Trophoblast cell (in vitro differentiated cells and primary cell): ENCODE measurements at regions not wholly inside any gene's neighbourhood (a gene's known extent, or its start where the extent isn't known, plus 50 kb on each side); places are given as distances from the start of the nearest gene placed in this dataset.

Experiments used
- DNase-seq, 2 donors: peaks; one replicate each; pipeline ENCODE4 v3.0.0-alpha.2; 2016
- H2AFZ ChIP-seq: 2 replicates; pipeline ENCODE4 v1.6.1; 2013; ENCODE audit warnings: low read length, moderate library complexity, mild to moderate bottlenecking; ENCODE audit not compliant: insufficient read depth, poor library complexity
- H2AK5ac ChIP-seq: 2 replicates; pipeline ENCODE4 v1.6.1; 2013; ENCODE audit warnings: mild to moderate bottlenecking, low read length
- H2BK120ac ChIP-seq: 2 replicates; pipeline ENCODE4 v1.6.1; 2013; ENCODE audit warnings: low read length, mild to moderate bottlenecking, moderate library complexity; ENCODE audit not compliant: insufficient read depth, poor library complexity
- H2BK12ac ChIP-seq: 2 replicates; pipeline ENCODE4 v1.6.1; 2013; ENCODE audit warnings: mild to moderate bottlenecking, low read length, moderate library complexity
- H2BK5ac ChIP-seq: 2 replicates; pipeline ENCODE4 v1.6.1; 2013; ENCODE audit warnings: low read length, low read depth, moderate library complexity, mild to moderate bottlenecking; ENCODE audit not compliant: poor library complexity
- H3K14ac ChIP-seq: 2 replicates; pipeline ENCODE4 v1.6.1; 2013; ENCODE audit warnings: mild to moderate bottlenecking, low read length
- H3K18ac ChIP-seq: 2 replicates; pipeline ENCODE4 v1.6.1; 2013; ENCODE audit warnings: mild to moderate bottlenecking, low read length
- H3K23ac ChIP-seq: 2 replicates; pipeline ENCODE4 v1.6.1; 2013; ENCODE audit warnings: low read length
- H3K27ac ChIP-seq: 2 replicates; pipeline ENCODE4 v1.5.1; 2013; ENCODE audit warnings: low read depth, mild to moderate bottlenecking, inconsistent platforms, low read length, moderate library complexity
- H3K27me3 ChIP-seq: 2 replicates; pipeline ENCODE4 v1.6.1; 2013; ENCODE audit warnings: inconsistent platforms, mild to moderate bottlenecking, low read length, moderate library complexity; ENCODE audit not compliant: insufficient read depth
- H3K36me3 ChIP-seq, 2 experiments: 1 replicate in 1 of 2; 2 replicates in 1 of 2; pipeline ENCODE4 v1.6.1; 2013; ENCODE audit warnings: low read length in 2 of 2, mild to moderate bottlenecking in 2 of 2, moderate library complexity in 1 of 2; ENCODE audit not compliant: insufficient read depth in 2 of 2, control insufficient read depth in 1 of 2
- H3K4ac ChIP-seq: 2 replicates; pipeline ENCODE4 v1.6.1; 2013; ENCODE audit warnings: low read depth, mild to moderate bottlenecking, low read length, moderate library complexity
- H3K4me1 ChIP-seq, 2 experiments: 1 replicate in 1 of 2; 2 replicates in 1 of 2; pipeline ENCODE4 v1.6.1; 2013; ENCODE audit warnings: low read length in 2 of 2, mild to moderate bottlenecking in 2 of 2, moderate library complexity in 1 of 2; ENCODE audit not compliant: insufficient read depth in 2 of 2, control insufficient read depth in 1 of 2
- H3K4me2 ChIP-seq: 2 replicates; pipeline ENCODE4 v1.6.1; 2013; ENCODE audit warnings: inconsistent platforms, mild to moderate bottlenecking, low read length, moderate library complexity
- H3K4me3 ChIP-seq: 2 replicates; pipeline ENCODE4 v1.5.1; 2013; ENCODE audit warnings: mild to moderate bottlenecking, low read depth, low read length, inconsistent platforms
- H3K79me1 ChIP-seq: one replicate; pipeline ENCODE4 v1.6.1; 2013; ENCODE audit warnings: low read length
- H3K79me2 ChIP-seq: 2 replicates; pipeline ENCODE4 v1.6.1; 2013; ENCODE audit warnings: low read length, mild to moderate bottlenecking; ENCODE audit not compliant: control insufficient read depth, insufficient read depth, poor library complexity
- H3K9ac ChIP-seq: 2 replicates; pipeline ENCODE4 v1.6.1; 2013; ENCODE audit warnings: mild to moderate bottlenecking, low read length
- H3K9me3 ChIP-seq: 2 replicates; pipeline ENCODE4 v1.6.1; 2013; ENCODE audit warnings: low read depth, mild to moderate bottlenecking, control low read depth, inconsistent platforms, low read length; ENCODE audit not compliant: insufficient read depth
- H4K12ac ChIP-seq: 2 replicates; pipeline ENCODE4 v1.6.1; 2013; ENCODE audit warnings: low read depth, mild to moderate bottlenecking, low read length, moderate library complexity
- H4K8ac ChIP-seq: 2 replicates; pipeline ENCODE4 v1.6.1; 2013; ENCODE audit warnings: low read depth, mild to moderate bottlenecking, low read length, moderate library complexity
- H4K91ac ChIP-seq: one replicate; pipeline ENCODE4 v1.6.1; 2013; ENCODE audit warnings: low read depth, mild to moderate bottlenecking, low read length, moderate library complexity
- WGBS: extraction: QIAGEN DNeasy Blood & Tissue Kit; methylation state at CpG from one replicate; pipeline ENCODE4 v1.1.7; 2013; ENCODE audit warnings: missing lambda C conversion rate; ENCODE audit not compliant: insufficient read length, insufficient coverage; ENCODE audit errors: extremely low coverage; 5-methylcytosine and 5-hydroxymethylcytosine counted together

- no peak overlapping the region for H3K9ac ChIP-seq
- H3K27ac ChIP-seq = no peak overlapping the region
- H2AFZ ChIP-seq = no peak overlapping the region
- peaks cover 0 to 2% of the 10 kb centered on the region in 2 experiments for H3K4me1 ChIP-seq
- no peaks in the 10 kb centered on the region for H3K79me1 ChIP-seq
- H3K79me2 ChIP-seq = no peaks in the 10 kb centered on the region
- no peak overlapping the region for H2BK120ac ChIP-seq
- WGBS = no CpG with 5 or more reads among the region's 2 CpGs
- no peak overlapping the region for H2BK5ac ChIP-seq
- no peak overlapping the region for H4K12ac ChIP-seq
- H4K8ac ChIP-seq = no peak overlapping the region
- H3K36me3 ChIP-seq = no peaks in the 10 kb centered on the region
- no peak overlapping the region for H3K18ac ChIP-seq
- H3K4ac ChIP-seq = no peak overlapping the region
- no peak overlapping the region for H3K14ac ChIP-seq
- no peaks in the 10 kb centered on the region for H3K27me3 ChIP-seq
- no peaks in the 10 kb centered on the region for H3K9me3 ChIP-seq
- H2BK12ac ChIP-seq = no peak overlapping the region
- no peak overlapping the region for H3K4me2 ChIP-seq
- no peak overlapping the region for H3K4me3 ChIP-seq
- no peak overlapping the region for H4K91ac ChIP-seq
- no peak for DNase-seq
- H2AK5ac ChIP-seq = no peak overlapping the region
- no peak overlapping the region for H3K23ac ChIP-seq
Observed at GRCh38 chr10:63738410-63738809, 217.2 kb downstream of the REEP3 start.

DNA sequence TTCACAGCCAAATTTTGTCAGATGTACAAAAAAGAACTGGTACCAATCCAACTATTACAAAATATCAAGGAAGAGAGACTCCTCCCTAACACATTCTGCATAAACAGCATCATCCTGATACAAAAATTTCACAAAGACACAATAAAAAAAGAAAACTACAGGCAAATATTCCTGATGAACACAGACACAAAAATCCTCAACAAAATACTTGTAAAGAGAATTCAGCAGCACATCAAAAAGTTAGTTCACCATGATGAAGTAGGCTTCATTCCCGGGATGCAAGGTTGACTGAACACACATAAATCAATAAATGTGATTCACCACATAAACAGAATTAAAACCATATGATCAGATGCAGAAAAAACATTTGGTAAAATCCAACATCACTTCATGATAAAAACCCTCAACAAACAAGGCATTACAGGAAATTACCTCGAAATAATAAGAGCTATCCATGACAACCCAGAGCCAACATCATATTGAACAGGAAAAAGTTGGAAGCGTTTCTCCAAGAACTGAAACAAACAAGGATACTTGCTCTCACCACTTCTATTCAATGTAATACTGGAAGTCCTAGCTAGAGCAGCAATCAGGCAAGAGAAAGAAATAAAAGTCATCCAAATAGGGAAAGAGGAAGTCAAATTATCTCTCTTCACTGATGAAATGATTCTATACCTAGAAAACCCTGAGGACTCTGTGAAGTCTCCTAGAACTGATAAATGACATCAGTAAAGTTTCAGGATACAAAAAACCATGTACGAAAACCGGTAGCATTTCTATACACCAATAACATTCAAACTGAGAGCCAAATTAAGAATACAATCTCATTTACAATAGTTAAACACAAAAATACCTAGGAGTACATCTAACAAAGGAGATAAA lies 223.1 kb downstream of the REEP3 start:
- H2BK5ac ChIP-seq = no peak overlapping the region
- no peaks in the 10 kb centered on the region for H3K79me2 ChIP-seq
- H3K4me3 ChIP-seq = no peak overlapping the region
- no peak overlapping the region for H4K91ac ChIP-seq
- H3K9ac ChIP-seq = no peak overlapping the region
- no peak for DNase-seq
- no peak overlapping the region for H3K27ac ChIP-seq
- H3K79me1 ChIP-seq = no peaks in the 10 kb centered on the region
- no peak overlapping the region for H2BK12ac ChIP-seq
- H2AK5ac ChIP-seq = no peak overlapping the region
- no peaks in the 10 kb centered on the region for H3K4me1 ChIP-seq
- H2AFZ ChIP-seq = no peak overlapping the region
- H3K9me3 ChIP-seq = no peaks in the 10 kb centered on the region
- H4K8ac ChIP-seq = no peak overlapping the region
- no peak overlapping the region for H3K4ac ChIP-seq
- no peak overlapping the region for H3K14ac ChIP-seq
- H3K4me2 ChIP-seq = no peak overlapping the region
- H3K18ac ChIP-seq = no peak overlapping the region
- no peaks in the 10 kb centered on the region for H3K36me3 ChIP-seq
- no peak overlapping the region for H2BK120ac ChIP-seq
- H3K27me3 ChIP-seq = no peaks in the 10 kb centered on the region
- no CpG with 5 or more reads among the region's 5 CpGs for WGBS
- no peak overlapping the region for H4K12ac ChIP-seq
- H3K23ac ChIP-seq = no peak overlapping the region

GRCh38 chr10:63749915-63750314 lies 228.7 kb downstream of the REEP3 start:
- no peak overlapping the region for H2BK12ac ChIP-seq
- H2AK5ac ChIP-seq = no peak overlapping the region
- H3K14ac ChIP-seq = no peak overlapping the region
- no peaks in the 10 kb centered on the region for H3K79me2 ChIP-seq
- no peak overlapping the region for H3K23ac ChIP-seq
- H3K27ac ChIP-seq = no peak overlapping the region
- no peaks in the 10 kb centered on the region for H3K4me1 ChIP-seq
- H3K9ac ChIP-seq = no peak overlapping the region
- H3K4ac ChIP-seq = no peak overlapping the region
- H3K4me2 ChIP-seq = no peak overlapping the region
- H4K91ac ChIP-seq = no peak overlapping the region
- no peak overlapping the region for H2BK120ac ChIP-seq
- no peaks in the 10 kb centered on the region for H3K27me3 ChIP-seq
- no peaks in the 10 kb centered on the region for H3K36me3 ChIP-seq
- no peak overlapping the region for H2AFZ ChIP-seq
- H3K4me3 ChIP-seq = no peak overlapping the region
- no peak overlapping the region for H3K18ac ChIP-seq
- no peak overlapping the region for H4K8ac ChIP-seq
- H2BK5ac ChIP-seq = no peak overlapping the region
- H3K9me3 ChIP-seq = no peaks in the 10 kb centered on the region
- H3K79me1 ChIP-seq = no peaks in the 10 kb centered on the region
- WGBS = no CpG with 5 or more reads among the region's 2 CpGs
- DNase-seq = no peak
- H4K12ac ChIP-seq = no peak overlapping the region

DNA sequence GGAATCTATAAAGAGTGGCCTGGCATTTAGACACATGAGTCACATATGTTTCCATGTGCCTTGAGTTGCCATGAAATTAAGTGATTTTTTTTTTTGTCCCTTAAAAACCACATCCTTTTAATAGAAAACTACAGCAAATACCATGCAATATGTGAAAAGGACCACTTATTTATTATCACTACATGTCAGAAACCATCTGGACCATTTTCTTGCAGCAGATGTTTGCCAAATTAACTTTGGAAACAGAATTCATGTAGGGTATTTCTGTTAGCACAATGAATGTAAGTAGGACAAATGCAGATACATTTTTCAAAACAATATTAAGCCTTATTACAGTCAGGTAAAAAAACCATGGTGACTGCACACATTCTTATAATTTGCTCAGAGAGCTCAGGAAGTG lies 230.6 kb downstream of the REEP3 start:
- no peak overlapping the region for H3K18ac ChIP-seq
- H2BK12ac ChIP-seq = no peak overlapping the region
- H3K79me1 ChIP-seq = no peaks in the 10 kb centered on the region
- no peak overlapping the region for H3K14ac ChIP-seq
- H4K91ac ChIP-seq = no peak overlapping the region
- H3K27ac ChIP-seq = no peak overlapping the region
- no peak overlapping the region for H2AFZ ChIP-seq
- no peaks in the 10 kb centered on the region for H3K79me2 ChIP-seq
- H3K9me3 ChIP-seq = no peaks in the 10 kb centered on the region
- no peak overlapping the region for H2BK120ac ChIP-seq
- H3K23ac ChIP-seq = no peak overlapping the region
- no peak overlapping the region for H2BK5ac ChIP-seq
- no peak overlapping the region for H3K4me2 ChIP-seq
- no peaks in the 10 kb centered on the region for H3K36me3 ChIP-seq
- H3K4me3 ChIP-seq = no peak overlapping the region
- no peak for DNase-seq
- H2AK5ac ChIP-seq = no peak overlapping the region
- H3K27me3 ChIP-seq = no peaks in the 10 kb centered on the region
- H3K4ac ChIP-seq = no peak overlapping the region
- H4K8ac ChIP-seq = no peak overlapping the region
- H3K4me1 ChIP-seq = no peaks in the 10 kb centered on the region
- no peak overlapping the region for H3K9ac ChIP-seq
- no peak overlapping the region for H4K12ac ChIP-seq
